ENCODE measurements at regions not wholly inside any gene's neighbourhood (a gene's known extent, or its start where the extent isn't known, plus 50 kb on each side); places are given as distances from the start of the nearest gene placed in this dataset.

GRCh38 chr14:51780741-51781140 lies 79.7 kb upstream of the GNG2 start:
- 53% methylated on average over 6 of the region's 6 CpGs for WGBS

GRCh38 chr14:51781381-51781780 lies 79.0 kb upstream of the GNG2 start:
- H3K4me3 ChIP-seq (ENCODE audit: low read depth, low read length) = no peak overlapping the region
- DNase-seq (ENCODE audit: extremely low spot score) = no peak
- 58% methylated on average over 7 of the region's 7 CpGs for WGBS
- no peak overlapping the region for H3K27ac ChIP-seq (ENCODE audit: low read depth)
- no peaks in the 10 kb centered on the region for H3K36me3 ChIP-seq (ENCODE audit: insufficient read depth)
- H3K4me1 ChIP-seq (ENCODE audit: insufficient read depth) = no peaks in the 10 kb centered on the region

More at GRCh38 chr14:51780741-51781140, 79.7 kb upstream of the GNG2 start:
- no peaks in the 10 kb centered on the region for H3K4me1 ChIP-seq (ENCODE audit: insufficient read depth)
- no peak overlapping the region for H3K27ac ChIP-seq (ENCODE audit: low read depth)
- H3K36me3 ChIP-seq (ENCODE audit: insufficient read depth) = no peaks in the 10 kb centered on the region
- no peak overlapping the region for H3K4me3 ChIP-seq (ENCODE audit: low read depth, low read length)
- no peak for DNase-seq (ENCODE audit: extremely low spot score)

GRCh38 chr14:51782435-51782834 lies 78.0 kb upstream of the GNG2 start:
- 85% methylated on average over 4 of the region's 4 CpGs for WGBS
- no peak overlapping the region for H3K4me3 ChIP-seq (ENCODE audit: low read depth, low read length)
- H3K36me3 ChIP-seq (ENCODE audit: insufficient read depth) = no peaks in the 10 kb centered on the region
- no peak for DNase-seq (ENCODE audit: extremely low spot score)
- no peaks in the 10 kb centered on the region for H3K4me1 ChIP-seq (ENCODE audit: insufficient read depth)
- H3K27ac ChIP-seq (ENCODE audit: low read depth) = no peak overlapping the region

GRCh38 chr14:51783765-51784164 lies 76.6 kb upstream of the GNG2 start:
- Histone ChIP-seq H3K4me3 (ENCODE audit: low read depth, low read length) (no peak overlapping the region), H3K27ac (ENCODE audit: low read depth) (no peak overlapping the region), H3K4me1 (ENCODE audit: insufficient read depth) (no peaks in the 10 kb centered on the region), H3K36me3 (ENCODE audit: insufficient read depth) (no peaks in the 10 kb centered on the region)
- WGBS = 46% methylated on average over 4 of the region's 4 CpGs
- no peak for DNase-seq (ENCODE audit: extremely low spot score)

DNA sequence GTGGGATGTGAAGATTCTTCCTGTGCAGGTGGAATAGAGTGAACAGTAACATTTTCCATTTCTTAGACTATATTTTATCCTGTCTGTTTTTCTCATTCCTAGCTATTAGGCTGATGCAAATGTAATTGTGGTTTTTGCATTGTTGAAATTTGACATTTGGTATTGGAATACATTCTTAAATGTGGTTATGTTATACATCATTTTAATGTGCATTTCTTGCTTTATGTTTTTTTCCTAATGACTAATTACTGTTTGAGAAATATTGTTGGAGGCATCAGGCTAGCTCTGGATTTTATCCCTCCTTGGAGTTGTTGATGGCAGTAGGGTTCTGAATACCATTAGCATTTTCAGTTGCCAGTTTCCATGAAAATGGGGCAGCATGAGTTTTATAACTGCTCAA lies 75.9 kb upstream of the GNG2 start:
- Histone ChIP-seq H3K4me1 (ENCODE audit: insufficient read depth) (no peaks in the 10 kb centered on the region), H3K36me3 (ENCODE audit: insufficient read depth) (no peaks in the 10 kb centered on the region), H3K27ac (ENCODE audit: low read depth) (no peak overlapping the region), H3K4me3 (ENCODE audit: low read depth, low read length) (no peak overlapping the region)
- DNase-seq (ENCODE audit: extremely low spot score) = no peak

DNA sequence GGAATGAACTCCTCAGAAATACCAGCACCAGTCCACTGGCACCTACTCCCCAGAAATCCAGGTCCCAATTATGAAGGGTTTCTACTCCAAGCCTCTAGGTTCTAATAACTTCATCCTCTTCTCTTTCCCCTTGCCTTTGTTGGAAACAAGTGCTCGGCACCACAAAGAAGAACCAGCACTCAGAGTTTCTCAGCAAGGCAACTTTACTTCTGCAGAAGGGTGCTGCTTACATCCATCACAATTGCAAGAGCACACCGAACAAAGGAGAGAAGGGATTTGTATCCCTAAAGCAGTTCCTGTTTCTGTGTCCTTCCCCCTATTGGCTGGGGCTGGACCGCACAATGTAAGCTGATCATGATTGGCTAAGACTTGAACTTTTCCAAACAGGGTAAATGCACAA lies 74.2 kb upstream of the GNG2 start:
- no peak overlapping the region for H3K4me3 ChIP-seq (ENCODE audit: low read depth, low read length)
- no peak overlapping the region for H3K27ac ChIP-seq (ENCODE audit: low read depth)
- DNase-seq (ENCODE audit: extremely low spot score) = no peak
- H3K4me1 ChIP-seq (ENCODE audit: insufficient read depth) = no peaks in the 10 kb centered on the region
- WGBS = 90% methylated on average over 3 of the region's 3 CpGs
- H3K36me3 ChIP-seq (ENCODE audit: insufficient read depth) = no peaks in the 10 kb centered on the region

GRCh38 chr14:51787352-51787751 lies 73.1 kb upstream of the GNG2 start:
- 91% methylated on average over 4 of the region's 4 CpGs for WGBS
- DNase-seq (ENCODE audit: extremely low spot score) = no peak
- H3K4me1 ChIP-seq (ENCODE audit: insufficient read depth) = no peaks in the 10 kb centered on the region

DNA sequence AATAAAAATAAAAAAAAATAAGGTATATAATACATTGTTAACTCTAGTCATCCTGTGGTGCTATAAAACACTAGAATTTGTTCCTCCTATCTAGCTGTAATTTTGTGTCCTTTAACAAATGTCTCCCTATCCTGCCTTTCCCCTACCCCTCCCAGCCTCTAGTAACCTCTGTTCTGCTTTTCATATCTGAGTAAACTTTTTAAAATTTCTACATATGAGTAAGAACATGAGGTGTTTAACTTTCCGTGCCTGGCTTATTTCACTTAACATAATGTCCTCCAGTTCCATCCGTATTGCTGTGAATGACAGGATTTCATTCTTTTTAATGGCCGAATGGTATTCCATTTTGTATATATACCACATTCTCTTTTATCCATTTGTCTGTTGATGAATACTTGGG lies 71.3 kb upstream of the GNG2 start:
- Histone ChIP-seq H3K36me3 (ENCODE audit: insufficient read depth) (no peaks in the 10 kb centered on the region), H3K4me3 (ENCODE audit: low read depth, low read length) (no peak overlapping the region), H3K27ac (ENCODE audit: low read depth) (no peak overlapping the region), H3K4me1 (ENCODE audit: insufficient read depth) (no peaks in the 10 kb centered on the region)
- WGBS = 91% methylated on average over 3 of the region's 3 CpGs
- no peak for DNase-seq (ENCODE audit: extremely low spot score)

More at GRCh38 chr14:51787352-51787751, 73.1 kb upstream of the GNG2 start:
- no peak overlapping the region for H3K27ac ChIP-seq (ENCODE audit: low read depth)
- no peaks in the 10 kb centered on the region for H3K36me3 ChIP-seq (ENCODE audit: insufficient read depth)
- H3K4me3 ChIP-seq (ENCODE audit: low read depth, low read length) = no peak overlapping the region

- Histone ChIP-seq H3K27ac (ENCODE audit: low read depth) (no peak overlapping the region), H3K4me3 (ENCODE audit: low read depth, low read length) (no peak overlapping the region), H3K4me1 (ENCODE audit: insufficient read depth) (no peaks in the 10 kb centered on the region), H3K36me3 (ENCODE audit: insufficient read depth) (no peaks in the 10 kb centered on the region)
- DNase-seq (ENCODE audit: extremely low spot score) = no peak
Observed at GRCh38 chr14:51789596-51789995, 70.8 kb upstream of the GNG2 start.

DNA sequence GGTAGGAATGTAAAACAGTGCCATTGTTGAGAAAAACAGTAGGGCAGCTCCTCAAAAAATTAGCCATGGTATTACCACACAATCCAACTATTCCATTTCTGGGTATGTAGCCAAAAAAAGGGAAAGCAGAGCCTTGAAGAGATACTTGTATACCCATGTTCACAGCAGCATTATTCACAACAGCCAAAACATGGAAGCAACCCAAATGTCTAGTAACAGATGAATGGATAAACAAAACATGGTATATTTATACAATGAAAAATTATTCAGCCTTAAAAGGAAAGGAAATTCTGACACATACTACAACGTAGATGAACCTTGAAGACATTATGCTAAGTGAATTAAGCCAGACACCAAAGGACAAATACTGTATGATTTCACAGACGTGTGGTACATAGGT lies 67.6 kb upstream of the GNG2 start:
- no peak for DNase-seq (ENCODE audit: extremely low spot score)
- WGBS = 27% methylated on average over 2 of the region's 2 CpGs
- no peak overlapping the region for H3K27ac ChIP-seq (ENCODE audit: low read depth)
- H3K36me3 ChIP-seq (ENCODE audit: insufficient read depth) = no peaks in the 10 kb centered on the region
- H3K4me3 ChIP-seq (ENCODE audit: low read depth, low read length) = no peak overlapping the region
- no peaks in the 10 kb centered on the region for H3K4me1 ChIP-seq (ENCODE audit: insufficient read depth)

DNA sequence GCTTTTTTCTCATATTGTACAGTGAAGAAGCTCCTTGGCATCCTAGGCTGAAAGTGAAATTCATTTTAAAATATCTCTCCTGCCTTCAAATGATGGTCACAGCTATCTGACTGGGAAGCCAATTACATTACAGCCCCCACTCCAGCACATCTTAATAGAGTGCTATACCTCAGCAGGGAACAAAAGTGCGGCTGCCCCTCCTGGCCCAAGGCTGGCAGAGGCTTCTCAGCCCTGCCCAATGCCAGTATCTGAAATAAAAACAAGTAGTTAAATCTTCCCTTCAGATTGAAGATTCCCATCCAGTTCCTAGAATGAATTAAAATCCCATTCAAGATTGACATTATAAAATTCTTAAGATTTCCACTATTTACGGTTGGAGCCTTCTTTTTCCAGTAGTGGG lies 54.9 kb upstream of the GNG2 start:
- Histone ChIP-seq H3K4me3 (ENCODE audit: low read depth, low read length) (no peak overlapping the region), H3K4me1 (ENCODE audit: insufficient read depth) (no peaks in the 10 kb centered on the region)

GRCh38 chr14:51806026-51807023 lies 54.1 kb upstream of the GNG2 start:
- Histone ChIP-seq H3K4me3 (ENCODE audit: low read depth, low read length) (no peak overlapping the region), H3K36me3 (ENCODE audit: insufficient read depth) (no peaks in the 10 kb centered on the region), H3K4me1 (ENCODE audit: insufficient read depth) (no peaks in the 10 kb centered on the region), H3K27ac (ENCODE audit: low read depth) (no peak overlapping the region)
- WGBS = 67% methylated on average over 6 of the region's 6 CpGs
- DNase-seq (ENCODE audit: extremely low spot score) = peak; percentile 58

More for the DNA sequence above, 54.9 kb upstream of the GNG2 start:
- H3K36me3 ChIP-seq (ENCODE audit: insufficient read depth) = no peaks in the 10 kb centered on the region
- no peak for DNase-seq (ENCODE audit: extremely low spot score)
- no peak overlapping the region for H3K27ac ChIP-seq (ENCODE audit: low read depth)
- 75% methylated on average over 2 of the region's 2 CpGs for WGBS

GRCh38 chr14:51807356-51807755 lies 53.1 kb upstream of the GNG2 start:
- no peak for DNase-seq (ENCODE audit: extremely low spot score)
- Histone ChIP-seq H3K4me3 (ENCODE audit: low read depth, low read length) (no peak overlapping the region), H3K27ac (ENCODE audit: low read depth) (no peak overlapping the region), H3K4me1 (ENCODE audit: insufficient read depth) (no peaks in the 10 kb centered on the region), H3K36me3 (ENCODE audit: insufficient read depth) (no peaks in the 10 kb centered on the region)
- WGBS = 35% methylated on average over 6 of the region's 6 CpGs
